Activated naive CD8-positive, alpha-beta T cell treated with anti-CD3 and anti-CD28 coated beads, Interleukin-2, amount 10 ng/mL, durations not matched to agents 7 days and 5 days (primary cell): ENCODE measurements at regions not wholly inside any gene's neighbourhood (a gene's known extent, or its start where the extent isn't known, plus 50 kb on each side); places are given as distances from the start of the nearest gene placed in this dataset.

Source experiments
- ATAC-seq: fragments of 150-1000 bp; cut with Tn5 transposase; one replicate; pipeline ENCODE4 v1.10.0; 2021; ENCODE audit warnings: low read depth, moderate library complexity
- POLR2A ChIA-PET: fragments of 350-600 bp; sonication (Branson Sonifier 250); formaldehyde crosslinking; loops from one replicate; lab custom pipeline; 2021; ENCODE audit warnings: antibody characterized with exemption; lab: Charles Lee
- DNase-seq: peaks from one replicate; pipeline ENCODE4 v3.0.0; 2021
- H3K27ac Mint-ChIP-seq: one replicate; pipeline ENCODE4 v1.8.0; 2022; ENCODE audit warnings: mild to moderate bottlenecking, mixed read lengths
- H3K27me3 Mint-ChIP-seq: one replicate; pipeline ENCODE4 v1.8.0; 2022; ENCODE audit warnings: mild to moderate bottlenecking, moderate library complexity, mixed read lengths
- H3K36me3 Mint-ChIP-seq: one replicate; pipeline ENCODE4 v1.8.0; 2021; ENCODE audit warnings: mild to moderate bottlenecking, mixed read lengths
- H3K4me1 Mint-ChIP-seq: one replicate; pipeline ENCODE4 v1.8.0; 2021; ENCODE audit warnings: mixed read lengths
- H3K4me3 Mint-ChIP-seq: one replicate; pipeline ENCODE4 v1.8.0; 2022; ENCODE audit warnings: mild to moderate bottlenecking, moderate library complexity, mixed read lengths
- H3K9me3 Mint-ChIP-seq: one replicate; pipeline ENCODE4 v1.8.0; 2021; ENCODE audit warnings: mixed read lengths

GRCh38 chr3:145798696-145799537 is 362.1 kb downstream of the PLOD2 start:
- ATAC-seq (no peak), DNase-seq (no peak)
- Mint-ChIP-seq H3K36me3 (no peaks in the 10 kb centered on the region), H3K4me1 (no peaks in the 10 kb centered on the region), H3K27ac (no peak overlapping the region), H3K4me3 (no peak overlapping the region), H3K9me3 (peaks cover 5% of the 10 kb centered on the region), H3K27me3 (no peaks in the 10 kb centered on the region)
- POLR2A ChIA-PET, result no interaction called here

GRCh38 chr3:145801696-145802095 is 359.3 kb downstream of the PLOD2 start:
- Mint-ChIP-seq H3K36me3 (no peaks in the 10 kb centered on the region), H3K4me1 (no peaks in the 10 kb centered on the region), H3K9me3 (peaks cover under 1% of the 10 kb centered on the region), H3K4me3 (no peak overlapping the region), H3K27ac (no peak overlapping the region), H3K27me3 (no peaks in the 10 kb centered on the region)
- ATAC-seq, result no peak
- DNase-seq, result no peak
- POLR2A ChIA-PET, result no interaction called here

- Mint-ChIP-seq H3K27me3 (no peaks in the 10 kb centered on the region), H3K4me3 (no peak overlapping the region), H3K27ac (no peak overlapping the region), H3K4me1 (no peaks in the 10 kb centered on the region), H3K9me3 (no peaks in the 10 kb centered on the region), H3K36me3 (no peaks in the 10 kb centered on the region)
- ATAC-seq (no peak), DNase-seq (no peak)
- POLR2A ChIA-PET, result no interaction called here
Observed at GRCh38 chr3:145807990-145808389, 353.0 kb downstream of the PLOD2 start.

- Mint-ChIP-seq H3K9me3 (no peaks in the 10 kb centered on the region), H3K4me1 (no peaks in the 10 kb centered on the region), H3K27me3 (no peaks in the 10 kb centered on the region), H3K4me3 (no peak overlapping the region), H3K27ac (no peak overlapping the region), H3K36me3 (no peaks in the 10 kb centered on the region)
- POLR2A ChIA-PET, result no interaction called here
- ATAC-seq (no peak), DNase-seq (no peak)
Observed at GRCh38 chr3:145812391-145812790, 348.6 kb downstream of the PLOD2 start.

GRCh38 chr3:145815707-145816413 is 345.1 kb downstream of the PLOD2 start:
- Mint-ChIP-seq H3K9me3 (peaks cover 1% of the 10 kb centered on the region), H3K4me1 (no peaks in the 10 kb centered on the region), H3K27me3 (no peaks in the 10 kb centered on the region), H3K36me3 (no peaks in the 10 kb centered on the region), H3K4me3 (no peak overlapping the region), H3K27ac (no peak overlapping the region)
- POLR2A ChIA-PET, result no interaction called here
- no peak for ATAC-seq
- DNase-seq, result no peak

- Mint-ChIP-seq H3K9me3 (peaks cover 1% of the 10 kb centered on the region), H3K36me3 (no peaks in the 10 kb centered on the region), H3K4me1 (no peaks in the 10 kb centered on the region), H3K4me3 (no peak overlapping the region), H3K27ac (no peak overlapping the region), H3K27me3 (no peaks in the 10 kb centered on the region)
- POLR2A ChIA-PET, result no interaction called here
- no peak for DNase-seq
- ATAC-seq, result no peak
Observed at GRCh38 chr3:145817870-145818483, 343.0 kb downstream of the PLOD2 start.

- ATAC-seq, result no peak
- no peaks in the 10 kb centered on the region for H3K36me3 Mint-ChIP-seq
- no peak overlapping the region for H3K4me3 Mint-ChIP-seq
- POLR2A ChIA-PET, result no interaction called here
- peaks cover 1% of the 10 kb centered on the region for H3K9me3 Mint-ChIP-seq
- H3K4me1 Mint-ChIP-seq, result no peaks in the 10 kb centered on the region
- H3K27ac Mint-ChIP-seq, result no peak overlapping the region
- H3K27me3 Mint-ChIP-seq, result no peaks in the 10 kb centered on the region
- no peak for DNase-seq
Observed at GRCh38 chr3:145820170-145820569, 340.8 kb downstream of the PLOD2 start.

GRCh38 chr3:145842294-145842902 is 318.6 kb downstream of the PLOD2 start:
- no peaks in the 10 kb centered on the region for H3K4me1 Mint-ChIP-seq
- H3K27me3 Mint-ChIP-seq, result no peaks in the 10 kb centered on the region

GRCh38 chr3:145843561-145843960 is 317.4 kb downstream of the PLOD2 start:
- H3K4me1 Mint-ChIP-seq, result no peaks in the 10 kb centered on the region
- ATAC-seq (no peak), DNase-seq (no peak)
- no peaks in the 10 kb centered on the region for H3K9me3 Mint-ChIP-seq
- H3K27me3 Mint-ChIP-seq, result no peaks in the 10 kb centered on the region
- H3K27ac Mint-ChIP-seq, result no peak overlapping the region
- no peak overlapping the region for H3K4me3 Mint-ChIP-seq
- POLR2A ChIA-PET, result no interaction called here
- H3K36me3 Mint-ChIP-seq, result no peaks in the 10 kb centered on the region

More at GRCh38 chr3:145842294-145842902, 318.6 kb downstream of the PLOD2 start:
- Mint-ChIP-seq H3K9me3 (peaks cover 2% of the 10 kb centered on the region), H3K4me3 (no peak overlapping the region), H3K27ac (no peak overlapping the region), H3K36me3 (no peaks in the 10 kb centered on the region)
- POLR2A ChIA-PET, result no interaction called here
- no peak for DNase-seq
- ATAC-seq, result no peak

- Mint-ChIP-seq H3K27me3 (no peaks in the 10 kb centered on the region), H3K27ac (no peak overlapping the region), H3K9me3 (no peaks in the 10 kb centered on the region), H3K36me3 (no peaks in the 10 kb centered on the region), H3K4me3 (no peak overlapping the region), H3K4me1 (no peaks in the 10 kb centered on the region)
- no peak for DNase-seq
- no peak for ATAC-seq
- POLR2A ChIA-PET, result no interaction called here
Observed at GRCh38 chr3:145849115-145849514, 311.9 kb downstream of the PLOD2 start.

GRCh38 chr3:145854499-145854898 is 306.5 kb downstream of the PLOD2 start:
- Mint-ChIP-seq H3K27ac (no peak overlapping the region), H3K4me1 (no peaks in the 10 kb centered on the region), H3K27me3 (no peaks in the 10 kb centered on the region), H3K36me3 (no peaks in the 10 kb centered on the region), H3K9me3 (no peaks in the 10 kb centered on the region), H3K4me3 (no peak overlapping the region)
- POLR2A ChIA-PET, result no interaction called here
- DNase-seq, result no peak
- ATAC-seq, result no peak

GRCh38 chr3:145857956-145858355 is 303.0 kb downstream of the PLOD2 start:
- POLR2A ChIA-PET, result no interaction called here
- Mint-ChIP-seq H3K9me3 (no peaks in the 10 kb centered on the region), H3K36me3 (no peaks in the 10 kb centered on the region), H3K27ac (no peak overlapping the region), H3K4me3 (no peak overlapping the region), H3K4me1 (no peaks in the 10 kb centered on the region), H3K27me3 (no peaks in the 10 kb centered on the region)
- no peak for DNase-seq
- ATAC-seq, result no peak

GRCh38 chr3:145864336-145864735 is 296.6 kb downstream of the PLOD2 start:
- DNase-seq, result no peak

More at GRCh38 chr3:145864336-145864735, 296.6 kb downstream of the PLOD2 start:
- Mint-ChIP-seq H3K9me3 (peaks cover 1% of the 10 kb centered on the region), H3K4me3 (no peak overlapping the region), H3K4me1 (no peaks in the 10 kb centered on the region), H3K36me3 (no peaks in the 10 kb centered on the region), H3K27ac (no peak overlapping the region), H3K27me3 (no peaks in the 10 kb centered on the region)
- POLR2A ChIA-PET, result no interaction called here
- ATAC-seq, result no peak
